Activated gamma-delta T cell (primary cell): ENCODE measurements at regions not wholly inside any gene's neighbourhood (a gene's known extent, or its start where the extent isn't known, plus 50 kb on each side); places are given as distances from the start of the nearest gene placed in this dataset.

Source experiments
- DNase-seq: peaks from one replicate; lab custom pipeline; 2025; lab: John Stamatoyannopoulos, UW

DNA sequence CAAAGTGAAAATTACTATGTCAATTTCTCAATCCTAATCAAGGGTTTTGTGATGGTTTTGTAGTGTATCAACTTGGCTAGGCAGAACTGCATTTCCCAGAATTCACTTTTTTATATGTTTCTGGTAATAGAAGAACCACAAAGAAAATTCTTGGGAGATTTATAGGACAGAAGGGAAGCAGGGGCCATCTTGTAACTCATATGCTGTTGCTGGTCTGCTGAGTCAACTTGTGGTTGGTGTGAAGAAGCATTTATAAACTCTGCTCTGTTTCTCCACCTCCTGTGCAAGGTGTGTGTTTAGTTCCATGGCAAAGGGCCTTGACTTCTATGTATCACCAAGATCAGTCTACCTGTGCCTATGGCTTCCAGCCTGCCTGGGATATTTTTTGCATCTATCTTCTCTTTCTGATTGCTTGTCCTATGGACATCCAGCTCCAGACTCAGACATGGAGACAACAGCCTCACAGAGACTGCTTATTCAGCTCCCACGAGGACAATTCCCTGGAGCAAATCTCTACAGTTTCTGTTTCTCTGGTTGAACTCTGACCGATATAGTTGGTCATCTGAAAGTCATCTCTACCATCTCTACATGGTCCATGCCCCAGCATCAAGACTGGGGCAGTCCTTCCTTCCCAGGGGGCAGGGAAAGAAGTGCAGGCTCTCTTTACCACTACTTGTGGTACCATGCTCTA lies 364.3 kb upstream of the DDHD1 start:
- DNase-seq = no peak

DNA sequence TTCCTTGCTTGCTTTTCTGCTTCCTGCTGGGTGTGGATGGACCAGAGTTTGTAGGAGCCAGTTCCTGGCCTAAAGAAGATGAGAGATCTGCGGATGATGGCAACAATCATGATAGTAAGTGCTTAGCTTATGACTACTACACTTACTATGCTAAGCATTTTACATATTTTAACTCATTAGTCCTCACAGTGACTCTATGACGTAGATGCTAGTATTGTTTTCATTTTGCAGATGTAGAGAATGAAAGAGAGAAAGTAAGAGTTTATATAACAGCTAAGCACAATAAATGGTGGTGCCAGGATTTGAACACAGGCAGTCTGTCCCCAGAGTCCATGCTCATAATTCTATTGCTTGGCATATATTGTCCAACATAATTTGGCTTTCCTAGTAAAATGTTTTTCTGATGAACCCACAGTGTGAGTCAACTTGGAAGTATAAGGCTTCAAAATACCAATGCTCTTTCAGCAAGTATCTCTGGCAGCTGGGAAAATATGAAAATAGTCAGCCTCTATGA lies 363.2 kb upstream of the DDHD1 start:
- no peak for DNase-seq

DNA sequence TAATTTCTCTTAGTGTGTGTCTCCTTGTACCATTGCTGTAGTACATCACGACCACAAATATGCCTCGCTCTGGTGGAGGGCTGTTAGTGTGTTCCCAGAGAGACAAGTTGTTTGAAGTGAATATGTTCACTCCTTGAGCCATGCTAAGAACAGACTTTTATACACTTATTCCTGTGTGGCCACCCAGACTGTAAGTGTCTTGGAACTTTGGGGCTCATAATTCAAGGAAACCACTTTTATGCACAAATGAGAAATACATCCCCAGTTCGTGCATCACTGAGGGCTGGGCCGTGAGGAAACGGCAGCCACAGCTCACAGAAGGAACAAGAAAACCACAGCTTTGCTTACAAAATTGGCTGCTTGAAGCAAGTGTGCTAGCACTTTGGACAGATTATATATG lies 362.2 kb upstream of the DDHD1 start:
- DNase-seq = no peak

DNA sequence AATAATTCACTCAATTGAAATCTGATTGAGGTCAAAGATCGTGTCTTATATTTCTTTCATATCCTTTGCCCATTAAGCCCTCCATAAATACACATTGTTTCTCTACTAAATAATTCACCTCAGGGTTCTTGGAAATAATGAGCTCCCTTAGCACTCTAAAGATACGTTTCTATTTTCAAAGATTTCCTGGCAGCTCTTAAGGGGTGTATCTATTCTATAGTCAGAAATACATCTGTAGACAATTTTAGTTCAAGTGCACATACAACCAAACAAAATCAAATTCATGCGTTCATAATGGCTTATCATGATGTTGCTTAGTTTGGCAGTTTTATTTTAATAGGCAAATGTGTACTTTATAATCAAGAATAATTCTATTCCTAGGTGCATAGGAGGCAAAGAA lies 361.1 kb upstream of the DDHD1 start:
- DNase-seq = no peak

DNA sequence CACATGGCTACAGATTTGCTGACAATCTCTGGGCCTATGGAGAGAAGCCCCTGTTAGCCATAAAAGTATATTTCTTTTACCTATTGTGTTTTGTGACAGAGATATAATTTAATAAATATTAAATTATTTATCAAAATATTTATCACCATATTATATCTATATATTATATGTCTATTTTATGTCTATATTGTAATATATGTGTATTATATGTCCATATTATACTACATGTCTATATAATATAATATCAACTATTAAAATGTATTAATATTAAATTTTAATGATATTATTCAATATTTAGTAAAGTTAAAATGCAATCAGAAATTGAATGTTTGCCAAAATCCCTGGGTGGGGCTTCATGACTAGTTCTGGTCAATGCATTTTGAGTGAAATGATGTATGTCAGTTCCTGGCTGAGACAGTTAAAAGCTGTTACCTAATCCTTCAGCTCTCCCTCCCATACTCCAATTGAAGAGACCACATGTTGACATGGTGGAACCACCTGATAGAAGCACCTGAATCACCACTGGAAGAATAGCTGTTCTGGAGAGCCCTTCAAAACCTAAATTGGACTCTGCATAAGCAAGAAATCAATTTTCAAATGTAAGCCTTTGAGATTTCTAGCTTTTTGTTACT lies 357.3 kb upstream of the DDHD1 start:
- DNase-seq = no peak

DNA sequence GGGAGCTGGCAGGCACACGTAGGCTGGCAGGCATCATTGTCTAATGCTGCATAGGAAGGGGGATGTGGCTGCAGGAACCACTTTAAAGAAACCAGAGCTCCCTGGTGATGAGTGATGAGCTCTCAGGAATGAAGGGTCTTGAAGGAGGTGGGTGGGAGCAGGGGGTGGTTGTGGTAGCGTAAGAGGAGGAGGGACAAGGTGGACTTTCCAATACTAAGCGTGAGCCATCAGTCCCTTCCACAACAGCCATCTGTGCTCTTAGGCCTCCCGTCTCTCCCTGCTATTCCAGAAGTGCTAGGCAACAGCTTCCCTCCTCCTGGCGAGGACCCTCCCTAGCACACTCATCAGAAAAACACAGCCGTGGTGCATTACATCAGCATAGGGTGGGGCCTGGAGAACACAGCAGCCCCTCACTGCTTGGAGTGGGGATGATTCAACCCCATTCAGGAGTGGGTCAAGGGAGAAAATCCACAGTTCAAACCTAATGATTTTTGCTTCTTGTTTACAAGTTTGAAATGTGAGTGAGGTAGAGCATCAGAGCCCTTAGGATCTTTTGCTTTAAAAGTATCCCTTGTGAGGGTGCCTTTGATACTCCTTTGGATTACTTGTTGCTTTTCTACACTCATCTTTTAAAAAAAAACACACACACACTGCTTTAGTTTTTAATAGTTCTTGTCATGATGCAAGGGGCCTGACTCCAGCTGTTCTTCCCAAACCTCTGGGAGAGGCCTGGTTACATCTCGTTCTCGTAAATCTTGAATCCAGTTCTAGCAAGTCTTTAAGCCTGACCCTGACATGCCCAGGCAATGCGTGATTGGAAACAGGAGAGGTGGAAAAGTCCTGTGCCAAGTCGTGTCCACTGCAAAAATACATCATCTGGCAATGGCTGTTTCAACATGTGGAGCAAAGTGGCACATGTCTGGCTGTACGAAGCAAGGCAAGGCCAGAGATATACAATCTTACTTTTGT lies 356.4 kb upstream of the DDHD1 start:
- DNase-seq = no peak

DNA sequence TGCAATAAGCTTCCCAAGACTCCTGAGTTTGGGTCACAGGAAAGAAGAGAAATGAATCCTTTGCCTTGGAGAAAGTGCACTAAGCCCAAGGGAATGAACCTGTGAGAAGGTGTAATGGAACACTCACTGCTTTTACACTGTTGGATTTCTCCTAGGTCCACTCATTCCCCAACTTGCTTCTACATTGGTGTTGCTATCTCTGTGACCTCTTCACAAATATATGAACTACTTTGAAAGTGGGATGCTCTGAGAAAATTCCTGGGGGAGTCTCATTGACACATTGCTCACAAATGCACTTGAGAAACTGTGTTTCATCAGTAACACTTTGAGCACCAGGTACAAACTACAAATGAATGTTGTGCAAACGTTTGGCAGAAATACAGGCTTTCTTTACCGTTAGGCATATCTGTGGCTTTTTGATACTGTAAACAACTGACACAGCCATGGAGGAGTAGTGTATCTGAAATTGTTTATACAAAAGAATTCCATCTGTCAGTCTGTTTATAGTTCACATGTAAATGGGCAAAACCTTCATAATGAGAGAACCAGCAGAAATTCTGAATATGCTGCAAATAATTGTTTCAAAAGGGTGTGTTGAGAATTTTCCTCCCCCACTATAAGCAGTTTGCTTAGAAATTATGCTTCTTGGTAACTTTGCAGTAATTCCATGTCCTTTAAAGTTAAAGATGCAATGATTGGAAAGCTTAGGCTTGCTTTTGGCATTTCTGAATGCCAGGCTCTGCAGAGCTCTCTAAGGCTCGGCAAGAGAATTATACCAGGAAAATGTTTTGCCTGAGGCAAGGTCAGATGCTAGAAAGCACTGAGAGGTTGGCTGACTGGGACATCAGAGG lies 348.5 kb upstream of the DDHD1 start:
- DNase-seq = no peak

DNA sequence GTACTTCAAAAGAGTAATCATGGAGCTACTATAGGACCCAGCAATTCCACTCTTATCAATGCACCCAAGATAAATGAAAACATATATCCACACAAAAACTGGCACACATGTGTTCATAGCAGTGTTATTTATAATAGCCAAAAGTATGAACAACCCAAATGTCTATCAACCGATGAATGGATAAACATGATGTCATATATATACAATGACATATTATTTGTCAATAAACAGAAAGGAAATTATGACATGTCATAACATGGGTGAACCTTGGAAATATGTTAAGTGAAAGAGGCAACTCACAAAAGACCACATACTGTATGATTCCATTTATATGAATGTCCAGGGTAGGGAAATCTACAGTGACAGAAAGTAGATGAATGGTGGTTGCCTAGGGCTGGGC lies 347.1 kb upstream of the DDHD1 start:
- no peak for DNase-seq

DNA sequence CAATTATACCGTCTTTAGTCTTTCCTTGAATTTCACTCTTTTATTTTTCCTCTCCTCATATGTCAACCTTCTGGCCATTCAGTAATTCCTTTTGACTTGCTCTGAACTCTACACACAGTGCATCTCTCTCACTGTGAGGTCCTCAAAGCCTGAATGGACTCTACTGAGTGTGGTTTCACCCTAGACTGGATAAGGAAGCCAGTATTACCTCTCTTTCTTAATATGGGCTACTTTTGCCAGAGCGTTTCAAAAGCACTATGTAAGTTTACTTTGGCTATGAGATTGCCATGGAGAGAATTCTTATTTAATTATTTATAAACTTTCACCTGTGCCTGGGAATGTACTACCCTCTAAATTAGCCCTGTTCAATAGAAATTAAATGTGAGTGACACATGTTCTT lies 343.5 kb upstream of the DDHD1 start:
- no peak for DNase-seq

DNA sequence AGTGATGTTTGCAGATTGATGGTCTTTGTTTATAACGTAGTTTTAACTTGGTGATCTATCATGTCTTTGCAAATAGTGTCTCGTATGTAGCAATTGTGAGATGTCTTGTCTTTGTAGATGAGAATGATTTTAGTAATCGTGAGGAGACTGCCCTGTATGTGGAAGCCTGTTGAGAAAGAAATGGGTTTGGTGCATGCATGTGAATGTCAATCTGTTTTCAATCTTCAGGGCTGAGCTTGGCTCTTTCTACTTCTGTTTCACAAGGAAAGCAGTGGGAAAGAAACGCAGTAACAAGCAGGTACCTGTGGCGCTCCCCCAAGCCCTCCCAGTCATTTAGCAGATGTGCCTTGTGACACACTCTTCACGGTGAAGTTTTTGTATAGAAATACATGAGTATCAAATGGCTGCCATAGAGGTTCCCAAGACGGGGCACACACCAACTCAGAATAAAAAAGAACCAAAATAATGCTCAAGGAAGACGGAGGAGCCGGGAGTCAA lies 342.8 kb upstream of the DDHD1 start:
- DNase-seq = no peak

DNA sequence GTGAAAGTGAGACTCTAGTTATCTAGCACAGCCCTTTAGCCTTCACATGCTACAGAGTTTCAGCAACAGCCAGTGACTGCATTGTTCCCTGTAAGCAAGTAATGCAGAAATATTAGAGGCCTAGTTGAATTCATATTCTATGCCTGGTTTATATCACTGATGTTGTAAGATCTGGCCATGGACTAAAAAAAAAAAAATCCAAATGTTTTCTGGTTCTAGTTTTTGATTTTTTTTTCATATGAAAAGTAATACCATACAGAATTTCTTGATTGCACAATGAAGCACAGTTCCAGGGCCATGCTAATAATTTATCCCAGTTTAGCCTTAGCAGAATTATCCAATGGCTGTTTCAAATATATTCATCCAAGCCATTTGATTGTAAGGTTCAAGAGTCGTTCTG lies 341.5 kb upstream of the DDHD1 start:
- no peak for DNase-seq

DNA sequence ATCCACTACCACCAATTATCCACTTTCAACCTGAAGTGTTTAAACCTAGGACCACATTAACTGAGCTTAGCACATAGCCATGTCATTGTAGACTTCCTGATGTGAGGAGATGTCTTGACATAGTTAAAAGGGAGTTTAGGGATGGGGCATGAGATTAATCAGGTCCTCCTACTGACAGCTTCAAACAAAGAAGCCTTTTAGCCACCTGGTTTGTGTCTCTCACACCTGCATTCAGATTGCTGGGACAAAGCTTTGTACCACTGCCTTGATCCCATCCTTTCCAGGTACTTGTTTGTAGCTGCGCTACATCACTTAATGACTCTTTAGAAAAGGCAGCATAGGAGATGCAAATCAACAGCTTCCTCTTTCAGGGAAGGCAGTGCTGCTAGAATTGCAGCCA lies 340.7 kb upstream of the DDHD1 start:
- no peak for DNase-seq

DNA sequence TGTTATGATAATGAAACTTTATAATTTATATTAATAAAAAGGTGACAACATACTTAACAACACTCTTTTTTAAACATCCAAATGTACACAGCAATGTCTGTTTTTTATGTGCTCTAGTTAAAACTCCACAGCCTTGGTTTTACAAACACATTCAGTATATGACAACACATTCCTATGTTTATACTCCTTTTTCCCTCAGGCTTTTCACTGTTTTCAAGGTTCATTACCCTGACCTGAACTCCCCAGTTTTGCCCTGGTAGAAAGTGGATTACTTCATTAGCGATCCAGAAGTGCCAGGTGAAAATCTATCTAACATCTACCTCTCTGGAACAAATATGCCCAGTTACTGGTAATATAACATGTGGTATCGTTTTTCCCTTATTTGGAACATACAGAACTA lies 340.2 kb upstream of the DDHD1 start:
- no peak for DNase-seq

DNA sequence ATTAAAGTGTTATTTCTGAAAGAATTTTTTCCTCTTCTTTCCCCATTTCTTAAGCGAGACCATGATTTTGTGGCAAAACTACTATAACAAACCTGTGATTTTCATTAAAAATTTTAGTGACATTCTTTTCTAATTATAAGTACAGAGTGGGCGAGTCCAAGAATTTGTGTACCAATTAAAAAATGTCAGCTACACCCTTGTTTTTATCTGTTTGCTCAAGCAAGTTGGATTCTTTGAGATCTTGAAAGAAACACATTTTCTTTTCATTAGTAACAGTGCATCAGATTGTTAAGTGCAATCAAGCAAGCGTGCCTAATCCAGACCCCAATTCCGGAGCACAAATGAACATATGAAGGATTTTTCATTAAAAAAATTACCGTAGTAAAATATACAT lies 338.8 kb upstream of the DDHD1 start:
- DNase-seq = no peak

DNA sequence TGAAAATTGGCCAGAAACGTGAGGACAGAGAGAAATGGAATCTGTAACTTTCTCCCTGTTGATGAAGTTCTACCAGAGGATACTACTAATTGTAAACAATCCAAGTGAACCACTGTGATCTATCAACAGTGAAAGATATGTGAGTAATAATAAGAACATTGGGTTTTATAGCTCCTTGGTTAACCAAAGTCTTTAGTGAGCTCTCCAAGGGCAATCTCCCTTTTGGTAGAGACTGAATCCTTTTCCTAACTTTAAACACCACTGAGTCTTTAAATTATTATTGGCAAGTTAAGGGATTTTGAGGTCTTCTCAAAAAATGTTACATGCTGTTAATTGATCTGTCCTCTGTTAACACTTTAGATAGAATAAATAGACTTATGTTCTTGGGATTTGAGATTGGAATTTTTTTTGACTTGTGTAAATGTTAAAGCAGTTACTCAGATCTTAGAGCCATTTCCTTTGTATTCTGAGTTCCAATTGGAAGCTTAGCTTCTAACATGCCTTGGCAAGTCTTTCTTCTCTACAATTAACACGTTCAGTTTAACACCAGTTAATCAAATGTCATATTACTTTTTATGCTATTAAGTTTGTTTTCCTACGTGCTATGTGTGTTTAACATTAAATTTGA lies 338.2 kb upstream of the DDHD1 start:
- DNase-seq = no peak

DNA sequence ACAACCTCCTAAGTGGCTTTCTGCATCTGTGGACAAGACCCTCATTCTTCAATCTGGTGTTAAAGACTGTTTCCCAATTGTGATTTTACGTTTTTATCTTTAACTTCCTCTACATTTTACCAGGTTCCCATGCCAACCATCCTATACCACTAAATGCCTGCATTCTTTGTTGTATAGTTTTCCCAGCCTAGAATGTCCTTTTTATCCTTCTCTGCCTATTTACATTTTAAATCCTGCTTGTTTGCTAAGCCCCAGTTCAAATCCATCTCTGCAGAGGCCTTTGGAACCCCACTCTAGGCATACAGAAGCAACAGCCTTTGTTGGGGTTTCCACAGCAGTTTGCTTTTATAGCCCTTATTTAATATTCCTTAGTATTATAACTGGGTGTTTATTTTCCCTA lies 325.1 kb upstream of the DDHD1 start:
- DNase-seq = no peak

DNA sequence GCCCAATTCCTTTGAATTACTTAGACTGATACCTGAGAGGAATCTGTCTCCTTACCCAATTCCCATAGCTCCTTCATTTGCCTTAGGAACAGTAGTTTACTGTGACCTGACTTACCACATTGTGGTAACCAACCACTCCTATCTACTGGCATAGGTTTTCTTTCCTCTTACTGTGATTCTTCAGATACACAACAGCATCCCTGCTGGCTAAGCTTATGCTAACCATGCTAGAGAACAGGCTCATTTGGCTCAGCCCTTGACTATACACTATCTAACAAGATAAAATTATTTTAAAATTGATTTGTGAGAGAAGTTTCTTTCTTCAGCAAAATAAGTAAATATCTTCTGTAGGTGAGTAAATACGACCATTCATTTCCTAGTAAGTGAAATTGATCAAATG lies 320.4 kb upstream of the DDHD1 start:
- no peak for DNase-seq

DNA sequence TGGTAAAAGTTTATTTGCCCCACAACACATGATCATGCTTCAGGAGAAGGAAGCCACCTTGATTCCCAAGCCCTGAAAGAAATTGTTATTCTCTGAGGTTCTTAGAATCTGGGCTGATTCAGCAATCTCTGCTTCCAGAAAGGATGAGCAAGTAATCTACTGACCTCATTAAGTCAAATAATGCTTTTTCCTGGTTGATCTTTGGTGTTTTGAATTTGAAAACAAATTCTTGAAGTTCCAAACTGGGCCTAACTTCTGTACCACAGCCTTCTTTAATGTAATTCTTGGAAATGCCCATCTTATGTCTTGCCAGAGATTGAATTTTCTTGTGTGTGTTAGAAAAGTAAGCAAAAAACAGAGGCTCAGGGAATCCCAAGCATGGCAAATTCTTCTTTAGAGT lies 319.2 kb upstream of the DDHD1 start:
- DNase-seq = no peak

DNA sequence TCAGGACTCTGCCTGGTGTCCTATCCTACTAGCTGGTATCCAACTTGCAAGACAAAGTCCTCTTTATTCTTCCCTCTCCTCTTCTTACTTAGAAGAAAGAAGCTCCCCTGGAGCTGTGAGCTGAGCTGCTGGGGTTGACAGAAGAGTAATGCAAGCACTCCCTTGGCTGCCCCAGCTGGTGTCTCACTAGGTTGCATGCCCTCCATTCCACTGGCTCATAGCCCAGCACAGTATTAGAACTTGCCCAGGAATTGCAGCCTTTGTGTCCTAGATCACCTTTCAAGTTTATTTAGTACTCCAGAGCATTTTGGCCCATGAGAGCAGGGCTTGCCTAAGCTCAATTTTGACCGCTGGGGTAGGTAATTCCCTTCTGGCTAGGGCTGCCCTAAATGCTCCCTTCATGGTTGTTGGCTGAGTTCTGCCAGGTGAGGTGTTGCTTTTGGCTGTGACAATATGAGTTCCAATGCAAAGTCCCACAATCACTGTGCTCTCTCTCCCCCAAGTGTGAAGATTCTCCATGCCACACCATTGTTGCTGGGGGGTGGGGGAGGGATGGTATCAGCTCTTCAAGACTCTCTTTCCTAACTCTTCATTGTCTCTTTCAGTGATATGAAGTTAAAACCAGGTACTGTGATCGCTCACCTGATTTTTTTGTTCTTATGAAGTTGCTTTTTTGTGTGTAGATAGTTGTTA lies 317.4 kb upstream of the DDHD1 start:
- DNase-seq = no peak

DNA sequence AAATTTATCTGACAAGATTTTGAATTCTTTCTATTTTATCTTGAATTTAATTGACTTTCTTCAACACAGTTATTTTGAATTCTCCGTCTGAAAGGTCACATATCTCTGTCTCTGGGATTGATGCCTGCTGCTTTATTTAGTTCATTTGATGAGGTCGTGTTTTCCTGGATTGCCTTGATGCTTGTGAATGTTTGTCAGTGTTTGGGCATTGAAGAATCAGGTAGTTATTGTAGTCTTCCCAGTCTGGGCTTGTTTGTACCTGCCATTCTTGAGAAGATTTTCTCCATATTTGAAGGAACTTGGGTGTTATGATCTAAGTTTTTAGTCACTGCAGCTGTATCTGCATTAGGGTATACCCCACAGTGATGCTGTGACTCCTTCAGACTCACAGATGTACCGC lies 315.8 kb upstream of the DDHD1 start:
- no peak for DNase-seq

DNA sequence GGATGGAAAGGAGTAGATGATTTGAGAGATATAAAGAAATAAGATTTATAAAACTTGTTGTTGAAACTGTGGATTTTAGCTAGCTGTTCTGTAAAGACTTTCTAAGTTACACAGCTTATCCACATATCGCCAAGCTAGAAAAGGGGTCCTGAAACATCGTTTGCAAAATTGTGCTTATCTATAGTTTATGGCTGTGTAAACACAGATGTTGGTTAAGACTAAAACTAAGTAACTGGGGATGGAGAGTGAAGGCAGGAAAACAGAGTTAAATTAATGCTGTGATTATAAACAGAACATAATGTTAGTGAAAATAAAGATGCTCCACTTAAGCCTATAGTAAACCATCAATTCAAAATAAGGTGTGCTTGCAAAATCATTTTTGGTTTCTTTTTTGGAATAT lies 311.3 kb upstream of the DDHD1 start:
- no peak for DNase-seq
